G401 (cell line): ENCODE measurements at regions not wholly inside any gene's neighbourhood (a gene's known extent, or its start where the extent isn't known, plus 50 kb on each side); places are given as distances from the start of the nearest gene placed in this dataset.
"Not testable (repeated sequence)": the region's sequence is repeated elsewhere in the genome, so short reads cannot be mapped to it uniquely, and the experiment has no call there.

Experiments
- DNase-seq: peaks from one replicate; pipeline ENCODE4 v3.0.0-alpha.2; 2015; ENCODE audit warnings: low spot score
- in situ Hi-C: cut with HindIII; loops from 2 replicates; pipeline ENCODE4 v1.10.0; 2016; ENCODE audit warnings: low sequenced_read_pairs, mixed read lengths

DNA sequence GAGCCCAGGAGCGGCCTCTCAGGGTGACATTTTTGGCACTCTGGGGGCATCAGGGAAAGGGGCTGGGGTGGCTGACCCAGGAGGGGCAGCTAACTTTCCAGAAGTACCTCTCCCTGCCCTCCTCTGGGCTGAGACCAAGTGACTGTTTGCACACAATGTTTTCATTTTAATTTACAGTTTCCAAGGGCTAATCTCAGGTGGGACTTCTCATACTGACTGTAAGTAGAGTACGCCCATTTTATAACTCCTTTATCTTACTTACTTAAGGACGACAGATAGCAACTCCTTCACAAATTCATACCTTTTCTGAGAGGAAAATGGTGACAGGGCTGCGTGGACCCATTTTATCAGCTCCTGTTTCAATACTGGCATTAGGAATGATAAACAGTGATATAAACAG lies 172.9 kb upstream of the EXOC2 start:
- in situ Hi-C loops, result no loop called here
- DNase-seq, result no peak

DNA sequence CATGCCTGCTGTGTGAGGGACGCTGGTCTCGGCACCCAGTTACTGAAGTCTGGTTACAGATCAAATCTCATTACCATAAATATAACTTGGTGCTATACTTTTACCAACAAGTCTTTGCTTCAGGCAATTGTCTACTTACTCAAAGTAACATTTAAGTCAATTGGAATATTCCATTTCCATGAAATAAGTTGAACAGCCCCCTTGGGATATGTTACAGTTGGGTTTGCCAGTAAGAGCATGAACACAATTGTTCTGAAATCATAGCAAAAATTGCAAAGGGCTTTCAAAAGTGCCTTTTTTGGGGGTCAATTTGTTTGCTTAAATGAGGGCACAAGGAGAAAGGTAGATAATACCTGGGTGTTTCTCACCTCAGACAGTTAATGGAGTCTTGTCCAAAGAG lies 170.9 kb upstream of the EXOC2 start:
- in situ Hi-C loops, result no loop called here
- DNase-seq, result no peak

DNA sequence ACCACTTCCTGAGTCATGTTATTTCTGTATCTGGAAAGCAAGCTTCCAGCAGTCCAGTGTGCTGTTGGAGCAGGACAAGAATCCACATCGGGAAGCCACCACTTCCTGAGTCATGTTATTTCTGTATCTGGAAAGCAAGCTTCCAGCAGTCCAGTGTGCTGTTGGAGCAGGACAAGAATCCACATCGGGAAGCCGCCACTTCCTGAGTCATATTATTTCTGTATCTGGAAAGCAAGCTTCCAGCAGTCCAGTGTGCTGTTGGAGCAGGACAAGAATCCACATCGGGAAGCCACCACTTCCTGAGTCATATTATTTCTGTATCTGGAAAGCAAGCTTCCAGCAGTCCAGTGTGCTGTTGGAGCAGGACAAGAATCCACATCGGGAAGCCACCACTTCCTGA lies 170.2 kb upstream of the EXOC2 start:
- in situ Hi-C loops, result not testable (repeated sequence)

DNA sequence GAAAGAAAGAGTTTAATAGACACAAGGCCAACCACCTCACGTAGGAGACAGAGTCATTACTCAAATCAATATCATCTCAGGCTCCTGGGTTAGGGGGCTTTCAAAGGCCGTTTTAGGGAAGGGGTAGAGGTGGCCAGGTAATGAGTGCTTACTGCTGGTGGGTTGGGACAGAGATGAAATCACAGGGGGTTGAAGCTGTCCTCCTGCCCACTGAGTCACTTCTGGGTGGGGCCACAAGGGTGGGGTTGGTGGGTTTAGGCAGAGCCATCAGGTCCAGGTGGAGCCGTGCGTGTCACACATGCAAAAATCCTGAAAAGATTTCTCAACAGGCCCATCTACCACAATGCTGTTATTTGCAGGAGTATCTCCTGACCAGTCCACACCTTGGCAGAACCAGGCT lies 167.0 kb upstream of the EXOC2 start:
- in situ Hi-C loops, result no loop called here

More for the DNA sequence above, 170.2 kb upstream of the EXOC2 start:
- not testable (repeated sequence) for DNase-seq

DNA sequence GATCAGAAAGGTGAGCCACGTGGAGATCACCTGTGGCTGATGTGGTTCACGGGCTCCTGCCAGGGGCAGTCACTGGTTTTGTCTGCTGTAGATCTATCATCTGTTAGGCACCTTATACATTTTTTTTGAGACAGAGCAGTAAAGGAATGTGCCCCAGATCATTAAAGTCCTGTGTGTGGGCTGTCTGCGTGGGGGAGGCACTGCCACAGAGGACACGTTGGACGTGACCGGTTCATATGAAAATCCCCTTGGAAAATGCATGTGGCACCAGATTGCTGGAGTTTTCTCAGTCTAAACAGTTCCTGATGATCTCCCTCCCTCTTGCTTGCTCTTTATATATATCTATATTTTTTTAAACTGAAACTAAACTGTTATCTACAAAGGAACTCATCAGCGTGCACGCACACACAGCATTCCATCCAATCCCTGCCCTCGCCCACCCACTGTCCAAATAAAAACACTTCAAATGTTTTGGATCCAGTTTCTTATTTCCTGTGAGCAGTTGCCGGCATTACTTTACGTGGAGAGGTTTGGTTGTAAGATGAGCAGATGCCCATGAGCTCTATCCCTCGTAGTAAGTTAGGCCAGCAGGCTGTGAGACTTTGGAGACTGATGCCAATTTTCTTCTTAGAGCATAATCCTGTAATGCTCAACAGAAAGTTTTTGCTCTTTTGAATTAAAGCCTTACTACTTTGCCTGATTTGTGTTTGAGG lies 161.6 kb upstream of the EXOC2 start:
- in situ Hi-C loops, result no loop called here
- DNase-seq, result no peak

More for the DNA sequence above, 167.0 kb upstream of the EXOC2 start:
- DNase-seq, result no peak

DNA sequence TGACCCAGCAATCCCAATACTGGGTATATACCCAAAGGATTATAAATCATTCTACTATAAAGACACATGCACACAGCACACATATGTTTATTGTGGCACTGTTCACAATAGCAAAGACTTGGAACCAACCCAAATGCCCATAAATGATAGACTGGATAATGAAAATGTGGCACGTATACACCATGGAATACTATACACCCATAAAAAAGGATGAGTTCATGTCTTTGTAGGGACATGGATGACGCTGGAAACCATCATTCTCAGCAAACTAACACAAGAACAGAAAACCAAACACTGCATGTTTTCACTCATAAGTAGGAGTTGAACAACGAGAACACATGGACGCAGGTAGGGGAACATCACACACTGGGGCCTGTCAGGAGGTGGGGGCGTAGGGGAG lies 159.3 kb upstream of the EXOC2 start:
- in situ Hi-C loops, DNase-seq: not testable (repeated sequence)

DNA sequence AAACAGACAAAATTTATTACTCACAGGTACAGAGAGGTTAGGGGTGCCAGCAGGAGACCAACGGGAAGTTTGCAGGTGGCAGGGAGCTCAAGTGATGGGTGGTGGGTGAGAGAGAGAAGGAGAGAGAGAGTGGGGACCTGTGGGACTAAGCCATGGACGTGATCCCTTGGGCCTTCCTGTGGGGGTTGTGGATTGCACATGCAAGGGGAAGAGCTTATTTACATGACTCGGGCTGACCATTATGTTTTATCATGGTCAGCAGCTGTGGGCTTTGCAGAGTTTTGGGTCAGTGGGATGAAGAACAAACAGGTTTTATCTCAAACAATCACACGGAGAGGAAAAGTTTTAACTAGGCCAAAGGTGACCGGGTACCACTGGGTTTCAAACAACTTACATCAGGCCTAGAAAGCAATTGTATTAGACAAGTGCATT lies 156.2 kb upstream of the EXOC2 start:
- in situ Hi-C loops, result no loop called here
- DNase-seq, result no peak

DNA sequence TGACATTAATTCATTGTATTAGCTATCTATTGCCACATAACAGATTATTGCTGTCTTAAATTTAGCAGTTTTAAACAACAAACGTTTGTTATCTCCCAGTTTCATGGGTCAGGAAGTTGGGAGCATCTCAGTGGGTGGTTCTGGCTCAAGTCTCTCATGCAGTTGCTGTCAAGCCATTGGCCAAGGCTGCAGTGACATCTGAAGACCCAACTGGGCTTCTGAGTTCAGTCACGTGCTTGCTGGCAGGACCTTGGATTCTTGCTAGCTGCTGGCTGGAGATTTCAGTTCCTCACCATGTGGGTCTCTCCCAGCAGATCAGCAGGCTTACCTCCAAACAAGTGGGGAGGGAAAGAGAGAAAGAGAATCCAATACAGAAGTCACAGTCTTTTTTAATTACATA lies 152.6 kb upstream of the EXOC2 start:
- no peak for DNase-seq
- in situ Hi-C loops, result no loop called here

DNA sequence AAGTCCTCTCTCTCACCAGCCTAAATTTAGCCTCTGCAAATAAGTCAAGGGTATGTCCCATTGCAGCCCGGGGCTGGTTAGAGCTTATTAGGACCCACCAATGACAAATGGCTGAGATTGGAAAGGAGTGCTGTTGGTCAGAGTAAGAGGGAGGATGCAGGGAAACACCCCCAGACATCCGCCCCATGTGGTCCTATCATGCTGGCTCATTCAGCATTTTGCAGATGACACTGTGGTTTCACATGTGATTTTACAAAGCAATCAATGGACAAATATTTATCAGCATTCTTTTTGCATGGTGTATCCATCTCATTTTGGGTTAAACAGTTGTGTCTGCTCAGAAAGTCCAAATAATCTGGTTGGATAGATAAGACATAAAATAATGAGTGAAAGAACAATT lies 152.2 kb upstream of the EXOC2 start:
- in situ Hi-C loops, result no loop called here
- no peak for DNase-seq

DNA sequence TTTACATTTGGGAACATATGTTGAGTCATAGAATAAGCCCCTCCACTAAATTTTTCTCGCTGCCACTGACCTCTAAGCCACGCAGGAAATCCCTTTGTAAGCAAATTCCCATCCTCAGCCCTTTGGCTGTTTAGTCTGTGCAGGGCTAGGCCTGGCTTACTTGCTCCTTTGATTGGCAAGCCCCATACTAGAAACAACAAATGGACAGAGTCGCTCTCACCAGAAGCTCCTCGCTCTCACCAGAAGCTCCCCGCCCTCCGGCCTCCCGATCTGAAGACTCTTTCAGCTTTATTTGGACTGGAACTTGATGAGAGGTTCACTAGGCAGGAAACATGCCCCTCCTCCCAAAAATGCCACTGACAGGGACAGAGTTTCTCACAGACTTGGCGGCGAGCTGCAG lies 149.2 kb upstream of the EXOC2 start:
- DNase-seq, result no peak
- in situ Hi-C loops, result no loop called here

DNA sequence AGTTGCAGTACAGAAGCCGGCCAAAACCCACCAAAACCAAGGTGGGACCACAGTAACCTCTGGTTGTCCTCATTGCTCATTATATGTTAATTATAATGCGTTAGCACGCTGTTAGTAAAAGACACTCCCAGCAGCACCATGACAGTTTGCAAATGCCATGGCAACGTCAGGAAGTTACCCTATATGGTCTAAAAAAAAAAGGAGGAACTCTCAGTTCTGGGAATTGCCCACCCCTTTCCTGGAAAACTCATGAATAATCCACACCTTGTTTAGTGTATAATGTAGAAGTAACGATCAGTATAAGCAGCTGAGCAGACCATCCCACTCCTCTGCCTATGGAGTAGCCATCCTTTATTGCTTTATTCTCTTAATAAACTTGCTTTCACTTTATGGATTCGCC lies 148.6 kb upstream of the EXOC2 start:
- DNase-seq, result no peak
- in situ Hi-C loops, result no loop called here

DNA sequence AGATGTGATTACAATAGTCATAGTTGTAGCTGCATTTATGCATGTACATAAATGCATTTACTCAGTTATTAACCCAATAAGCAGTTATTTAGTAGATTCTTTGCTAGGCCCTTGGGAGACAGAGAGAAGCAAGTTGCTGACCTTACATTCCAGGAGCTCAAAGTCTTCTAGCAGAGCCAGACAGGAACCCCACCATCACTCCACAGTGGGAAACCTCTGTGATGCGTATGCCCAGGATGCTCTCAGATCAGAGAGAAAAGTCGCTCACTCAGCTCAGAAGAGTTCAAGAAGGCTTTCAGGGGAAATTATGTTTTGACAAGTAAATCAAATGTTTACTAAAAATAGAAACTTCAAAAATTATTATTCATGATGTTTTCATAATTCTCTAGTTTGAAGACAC lies 146.3 kb upstream of the EXOC2 start:
- DNase-seq, result no peak
- in situ Hi-C loops, result no loop called here

DNA sequence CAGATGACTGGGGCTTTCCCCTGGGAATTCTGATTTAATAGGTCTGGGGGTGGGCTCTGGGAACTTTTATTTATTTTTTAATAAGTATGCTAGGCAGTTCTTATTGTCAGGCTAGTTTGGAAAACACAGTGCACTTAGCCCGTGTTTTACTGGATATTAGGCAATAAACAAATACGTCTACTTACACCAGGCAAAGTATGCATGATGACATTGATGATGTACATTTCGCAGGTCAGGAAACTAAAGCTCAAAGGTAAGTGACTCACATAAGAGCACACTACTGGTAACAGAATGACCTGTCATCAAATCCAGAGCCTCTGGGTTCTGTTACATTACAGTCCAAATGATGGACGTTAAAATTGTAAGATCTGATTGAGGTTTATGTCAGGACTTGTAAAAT lies 144.4 kb upstream of the EXOC2 start:
- DNase-seq, result no peak
- in situ Hi-C loops, result no loop called here

DNA sequence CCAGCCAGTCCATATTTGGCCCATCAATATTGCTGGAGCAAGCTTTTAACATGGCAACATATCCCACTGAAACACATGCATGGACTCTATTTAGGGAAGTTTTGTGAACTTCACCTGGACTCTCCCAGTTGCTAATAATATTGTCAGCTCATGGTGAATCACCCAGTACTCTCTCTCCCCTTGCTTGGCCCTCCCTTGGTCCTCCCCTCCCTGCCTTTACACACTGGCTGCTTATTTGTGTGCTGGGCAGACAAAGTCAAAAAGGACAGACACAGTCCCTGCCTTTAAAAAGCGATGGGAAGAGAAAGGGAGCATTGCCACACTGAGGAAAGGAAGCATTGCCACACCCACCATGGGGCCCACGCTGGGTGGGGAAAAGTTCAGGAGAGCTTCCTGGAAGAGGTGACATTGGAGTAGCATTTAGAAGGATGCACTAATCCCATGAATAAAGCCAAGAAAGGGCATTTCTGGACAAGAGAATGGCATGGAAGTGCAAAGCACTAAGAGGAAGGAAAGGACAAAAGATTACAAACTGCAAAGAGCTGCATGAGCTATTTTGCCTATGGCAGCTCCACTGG lies 143.4 kb upstream of the EXOC2 start:
- in situ Hi-C loops, result no loop called here
- no peak for DNase-seq

DNA sequence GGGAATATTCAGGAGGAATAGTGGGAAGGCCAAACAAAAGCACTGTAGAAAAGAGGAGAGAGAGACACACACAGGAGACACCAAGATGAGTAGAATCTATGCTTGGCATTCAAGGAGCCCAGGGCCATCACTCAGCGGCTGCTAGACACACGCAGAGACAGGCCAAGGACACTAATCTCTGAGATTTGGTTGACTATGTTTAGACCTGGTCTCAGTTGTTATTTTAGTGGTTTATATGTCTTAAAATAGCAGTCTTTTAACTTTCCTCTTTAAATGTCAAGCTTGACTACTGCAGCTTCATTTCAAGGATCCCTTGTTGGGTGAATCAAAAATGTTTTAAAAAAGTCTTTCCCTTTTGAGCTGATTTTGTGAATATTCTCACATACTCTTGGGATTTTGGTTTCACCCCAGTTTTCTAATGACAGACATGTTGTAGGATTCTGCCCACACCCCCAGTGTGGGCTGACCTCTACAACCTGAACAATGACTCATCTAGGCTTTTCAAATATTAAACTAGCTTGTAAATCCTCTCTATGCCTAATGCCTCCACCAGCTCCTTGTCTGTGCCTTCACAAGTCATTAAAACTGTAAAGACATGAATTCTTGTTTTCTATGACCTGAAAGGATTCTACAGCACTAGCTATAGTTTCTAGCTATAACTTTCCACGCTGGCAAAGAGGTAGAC lies 142.7 kb upstream of the EXOC2 start:
- in situ Hi-C loops, result no loop called here
- no peak for DNase-seq

DNA sequence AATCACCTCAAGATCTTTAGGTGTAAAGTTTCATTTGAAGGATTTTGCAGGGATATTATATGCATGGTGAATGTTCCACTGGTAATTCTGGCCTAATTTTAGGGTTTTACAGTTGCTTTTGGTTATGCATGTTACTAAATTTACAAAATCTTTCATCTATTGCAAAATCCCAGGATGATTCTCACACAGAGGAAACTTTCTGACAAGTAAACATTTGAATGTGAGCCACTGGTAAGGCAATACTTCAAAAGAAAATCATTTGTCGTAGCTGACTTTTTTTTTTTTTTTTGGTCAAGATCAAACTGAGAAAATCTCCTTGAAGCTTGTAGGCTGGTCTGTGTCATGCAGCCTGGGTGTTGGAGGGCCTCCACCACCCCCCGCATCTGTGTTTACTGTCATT lies 141.9 kb upstream of the EXOC2 start:
- DNase-seq, result no peak
- in situ Hi-C loops, result no loop called here

DNA sequence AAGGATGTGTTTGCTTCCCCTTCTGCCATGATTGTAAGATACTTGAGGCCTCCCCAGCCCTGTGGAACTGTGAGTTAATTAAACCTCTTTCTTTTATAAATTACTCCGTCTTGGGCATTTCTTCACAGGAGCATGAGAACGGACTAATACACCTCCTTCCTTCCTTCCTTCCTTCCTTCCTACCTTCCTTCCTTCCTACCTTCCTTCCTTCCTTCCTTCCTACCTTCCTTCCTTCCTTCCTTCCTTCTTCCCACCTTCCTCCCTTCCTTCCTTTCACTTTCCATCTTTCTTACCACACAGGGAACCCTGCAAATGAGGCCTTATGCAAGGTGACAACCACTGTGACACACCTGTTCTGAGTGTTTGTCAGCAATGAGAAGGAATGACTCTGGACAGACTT lies 141.3 kb upstream of the EXOC2 start:
- no peak for DNase-seq
- in situ Hi-C loops, result no loop called here

DNA sequence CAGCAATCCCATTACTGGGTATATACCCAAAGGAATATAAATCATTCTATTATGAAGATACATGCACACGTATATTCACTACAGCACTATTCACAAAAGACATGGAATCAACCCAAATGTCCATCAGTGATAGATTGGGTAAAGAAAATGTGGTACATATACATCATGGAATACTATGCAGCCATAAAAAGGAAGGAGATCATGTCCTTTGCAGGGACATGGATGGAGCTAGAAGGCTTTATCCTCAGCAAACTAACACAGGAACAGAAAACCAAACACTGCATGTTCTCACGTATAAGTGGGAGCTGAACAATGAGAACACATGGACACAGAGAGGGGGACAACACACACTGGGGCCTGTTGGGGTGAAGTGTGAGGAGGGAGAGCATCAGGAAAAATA lies 139.9 kb upstream of the EXOC2 start:
- DNase-seq, in situ Hi-C loops: not testable (repeated sequence)

DNA sequence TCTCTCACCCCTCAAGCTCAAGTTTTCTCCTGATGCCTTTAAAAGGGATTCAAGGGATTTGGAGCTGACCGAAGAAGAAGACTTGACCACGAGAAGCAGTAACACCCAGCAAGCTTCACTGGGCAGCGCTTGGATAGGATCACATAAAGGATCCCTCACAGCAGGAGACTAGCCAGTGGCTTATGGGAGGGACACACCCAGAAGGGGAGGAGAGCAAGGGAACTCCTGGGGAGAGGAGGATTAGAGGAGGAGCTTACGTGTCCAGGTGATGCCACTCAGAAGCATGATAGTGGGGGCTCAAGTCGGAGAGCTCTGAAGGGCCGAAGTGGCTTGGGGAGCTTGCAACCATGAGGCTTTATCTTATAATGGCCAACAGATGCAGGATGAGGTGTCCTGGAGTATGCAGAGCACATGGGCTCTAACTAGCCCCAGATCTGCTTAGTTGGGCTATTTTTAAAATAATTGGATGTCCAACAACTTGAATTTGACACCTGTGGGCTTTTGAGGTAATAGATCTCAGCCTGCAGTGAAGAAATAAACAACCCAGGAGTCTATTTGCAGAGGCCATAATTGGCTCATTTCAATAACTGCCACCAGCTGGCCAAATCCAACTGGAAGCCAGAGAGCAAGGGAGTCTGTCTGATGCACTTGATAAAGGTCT lies 137.9 kb upstream of the EXOC2 start:
- DNase-seq, result no peak
- in situ Hi-C loops, result no loop called here

DNA sequence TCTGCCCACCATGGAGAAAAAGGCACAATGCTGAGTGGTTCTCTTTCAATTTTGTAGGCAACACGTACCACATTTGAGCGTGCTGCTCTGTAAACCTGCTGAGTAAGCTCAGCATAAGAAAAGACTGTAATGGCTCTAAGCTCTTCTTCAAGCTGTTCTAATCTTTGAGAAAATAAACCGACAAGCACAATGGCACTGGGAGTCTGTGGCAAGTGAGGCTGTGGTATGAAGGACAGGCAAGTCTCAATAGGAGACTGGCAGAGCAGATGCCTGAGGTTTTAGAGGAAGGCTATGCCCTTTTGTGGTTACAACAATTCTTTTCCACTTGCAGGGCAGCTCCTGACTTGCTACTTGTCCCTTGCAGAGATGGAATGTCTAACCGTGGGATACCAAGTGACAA lies 136.7 kb upstream of the EXOC2 start:
- in situ Hi-C loops, result no loop called here
- DNase-seq, result no peak
